ENCODE measurements at regions not wholly inside any gene's neighbourhood (a gene's known extent, or its start where the extent isn't known, plus 50 kb on each side); places are given as distances from the start of the nearest gene placed in this dataset.

DNA sequence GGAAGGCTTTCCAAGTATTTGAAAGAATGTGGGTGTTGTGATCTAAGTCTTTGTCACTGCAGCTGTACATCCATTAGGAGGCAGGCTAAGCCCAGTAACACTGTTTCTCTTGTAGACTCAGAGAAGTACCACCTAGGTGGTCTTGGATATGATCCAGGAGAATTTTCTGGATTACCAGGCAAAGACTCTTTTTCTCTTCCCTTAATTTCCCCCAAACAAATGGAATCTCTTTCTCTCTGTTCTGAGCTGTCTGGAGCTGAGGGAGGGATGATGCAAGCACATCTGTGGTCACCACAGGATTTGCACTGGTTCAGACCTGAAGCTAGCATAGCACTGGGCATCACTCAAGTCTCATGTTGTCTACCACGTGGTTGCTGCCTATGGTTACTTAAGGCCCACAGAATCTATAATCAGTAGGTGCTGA lies 227.6 kb downstream of the NECTIN3 start:
- ChIA-PET POLR2A (no interaction called here), CTCF (ENCODE audit: low intra/inter-chr PET ratio) (no interaction called here)
- H3K27me3 ChIP-seq (ENCODE audit: control insufficient read depth in 2 of 2, insufficient read depth in 2 of 2, low read length in 2 of 2), result no peaks in the 10 kb centered on the region
- H3K36me3 ChIP-seq (ENCODE audit: control insufficient read depth, insufficient read depth, low read length), result no peaks in the 10 kb centered on the region
- DNase-seq (ENCODE audit: extremely low read depth in 1 of 4, low spot score in 3 of 4) (no peak), ATAC-seq (no peak), FAIRE-seq (no peak)
- intact Hi-C loops (cut with micrococcal nuclease), result no loop called here
- H3K4me3 ChIP-seq, result no peak overlapping the region
- no peak overlapping the region for H2AFZ ChIP-seq (ENCODE audit: low read depth, low read length)
- no peaks in the 10 kb centered on the region for H3K9me1 ChIP-seq (ENCODE audit: control insufficient read depth, insufficient read depth, low read length)
- H3K9me3 ChIP-seq (replicated peaks; ENCODE audit: control insufficient read depth, insufficient read depth, low read depth, low read length), result no peaks in the 10 kb centered on the region
- no peaks in the 10 kb centered on the region for H3K79me2 ChIP-seq (ENCODE audit: control insufficient read depth, insufficient read depth, low read length)
- in situ Hi-C loops (cut with MboI), result no loop called here
- H4K20me1 ChIP-seq (replicated peaks; ENCODE audit: control insufficient read depth, insufficient read depth, low read length), result no peaks in the 10 kb centered on the region
- no peak overlapping the region for H3K4me2 ChIP-seq (ENCODE audit: insufficient read depth, low read length)
- no peaks in the 10 kb centered on the region for H3K4me1 ChIP-seq (replicated peaks in 1 of 2; ENCODE audit: control insufficient read depth in 2 of 2, insufficient read depth in 2 of 2, low read length in 2 of 2)
- no TSS peak for BruUV-seq (replicated peaks)
- no peak overlapping the region for H3K9ac ChIP-seq (ENCODE audit: insufficient read depth in 1 of 2, low read depth in 2 of 2, low read length in 2 of 2)
- H3K27ac ChIP-seq (ENCODE audit: extremely low read depth, low read depth, low read length), result no peak overlapping the region
- 0% methylated on average over 1 of the region's 1 CpG for WGBS (ENCODE audit: insufficient coverage, low coverage, missing lambda C conversion rate)
- TF ChIP-seq NR4A1 (CRISPR knock-in tag; IDR thresholded peaks at IDR 0.05) (no peak), NR4A1 (tag; IDR thresholded peaks at IDR 0.05) (no peak), STAG1 (CRISPR knock-in tag; IDR thresholded peaks at IDR 0.05; ENCODE audit: borderline replicate concordance) (no peak), ZBTB40 (IDR thresholded peaks at IDR 0.05) (no peak), ZBTB40 (CRISPR knock-in tag; IDR thresholded peaks at IDR 0.05) (no peak), ZFX (CRISPR knock-in tag; IDR thresholded peaks at IDR 0.05) (no peak)
- TF ChIP-seq, protein P1, sequence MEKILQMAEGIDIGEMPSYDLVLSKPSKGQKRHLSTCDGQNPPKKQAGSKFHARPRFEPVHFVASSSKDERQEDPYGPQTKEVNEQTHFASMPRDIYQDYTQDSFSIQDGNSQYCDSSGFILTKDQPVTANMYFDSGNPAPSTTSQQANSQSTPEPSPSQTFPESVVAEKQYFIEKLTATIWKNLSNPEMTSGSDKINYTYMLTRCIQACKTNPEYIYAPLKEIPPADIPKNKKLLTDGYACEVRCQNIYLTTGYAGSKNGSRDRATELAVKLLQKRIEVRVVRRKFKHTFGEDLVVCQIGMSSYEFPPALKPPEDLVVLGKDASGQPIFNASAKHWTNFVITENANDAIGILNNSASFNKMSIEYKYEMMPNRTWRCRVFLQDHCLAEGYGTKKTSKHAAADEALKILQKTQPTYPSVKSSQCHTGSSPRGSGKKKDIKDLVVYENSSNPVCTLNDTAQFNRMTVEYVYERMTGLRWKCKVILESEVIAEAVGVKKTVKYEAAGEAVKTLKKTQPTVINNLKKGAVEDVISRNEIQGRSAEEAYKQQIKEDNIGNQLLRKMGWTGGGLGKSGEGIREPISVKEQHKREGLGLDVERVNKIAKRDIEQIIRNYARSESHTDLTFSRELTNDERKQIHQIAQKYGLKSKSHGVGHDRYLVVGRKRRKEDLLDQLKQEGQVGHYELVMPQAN (IDR thresholded peaks at IDR 0.05; ENCODE audit: borderline replicate concordance), result no peak
- TF ChIP-seq, protein P2, sequence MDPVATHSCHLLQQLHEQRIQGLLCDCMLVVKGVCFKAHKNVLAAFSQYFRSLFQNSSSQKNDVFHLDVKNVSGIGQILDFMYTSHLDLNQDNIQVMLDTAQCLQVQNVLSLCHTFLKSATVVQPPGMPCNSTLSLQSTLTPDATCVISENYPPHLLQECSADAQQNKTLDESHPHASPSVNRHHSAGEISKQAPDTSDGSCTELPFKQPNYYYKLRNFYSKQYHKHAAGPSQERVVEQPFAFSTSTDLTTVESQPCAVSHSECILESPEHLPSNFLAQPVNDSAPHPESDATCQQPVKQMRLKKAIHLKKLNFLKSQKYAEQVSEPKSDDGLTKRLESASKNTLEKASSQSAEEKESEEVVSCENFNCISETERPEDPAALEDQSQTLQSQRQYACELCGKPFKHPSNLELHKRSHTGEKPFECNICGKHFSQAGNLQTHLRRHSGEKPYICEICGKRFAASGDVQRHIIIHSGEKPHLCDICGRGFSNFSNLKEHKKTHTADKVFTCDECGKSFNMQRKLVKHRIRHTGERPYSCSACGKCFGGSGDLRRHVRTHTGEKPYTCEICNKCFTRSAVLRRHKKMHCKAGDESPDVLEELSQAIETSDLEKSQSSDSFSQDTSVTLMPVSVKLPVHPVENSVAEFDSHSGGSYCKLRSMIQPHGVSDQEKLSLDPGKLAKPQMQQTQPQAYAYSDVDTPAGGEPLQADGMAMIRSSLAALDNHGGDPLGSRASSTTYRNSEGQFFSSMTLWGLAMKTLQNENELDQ (CRISPR knock-in tag; IDR thresholded peaks at IDR 0.05; ENCODE audit: borderline replicate concordance), result no peak
- TF ChIP-seq, protein P3, sequence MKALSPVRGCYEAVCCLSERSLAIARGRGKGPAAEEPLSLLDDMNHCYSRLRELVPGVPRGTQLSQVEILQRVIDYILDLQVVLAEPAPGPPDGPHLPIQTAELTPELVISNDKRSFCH (CRISPR knock-in tag; IDR thresholded peaks at IDR 0.05), result no peak
- TF ChIP-seq, protein P3 (tag; IDR thresholded peaks at IDR 0.05), result no peak
